HG03520 (cell line): ENCODE measurements at regions not wholly inside any gene's neighbourhood (a gene's known extent, or its start where the extent isn't known, plus 50 kb on each side); places are given as distances from the start of the nearest gene placed in this dataset.

Experiments
- ATAC-seq: cut with Tn5 transposase; IDR thresholded peaks from one replicate; pipeline ENCODE4 v1.9.1; 2021; ENCODE audit warnings: mild to moderate bottlenecking, moderate library complexity; ENCODE audit not compliant: unreplicated experiment

DNA sequence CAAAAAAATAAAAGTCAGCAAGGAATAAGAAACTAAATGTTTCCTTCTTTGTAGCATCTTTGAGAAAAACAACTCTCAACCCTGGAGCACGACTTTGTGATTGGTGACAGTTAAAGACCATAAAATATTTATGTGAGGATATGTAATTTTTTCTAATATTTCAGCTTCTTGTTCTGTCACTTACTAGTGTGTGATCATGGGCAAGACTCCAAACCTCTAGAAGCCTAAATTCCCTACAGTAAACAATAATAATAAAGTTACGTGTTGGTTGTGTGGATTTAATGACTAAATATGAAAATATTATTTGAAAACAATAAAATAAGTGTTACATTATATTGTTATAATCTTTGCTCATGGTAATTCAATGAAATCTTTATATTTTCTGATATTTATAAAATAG, 735.6 kb upstream of the MARCKS start:
- no peak for ATAC-seq

DNA sequence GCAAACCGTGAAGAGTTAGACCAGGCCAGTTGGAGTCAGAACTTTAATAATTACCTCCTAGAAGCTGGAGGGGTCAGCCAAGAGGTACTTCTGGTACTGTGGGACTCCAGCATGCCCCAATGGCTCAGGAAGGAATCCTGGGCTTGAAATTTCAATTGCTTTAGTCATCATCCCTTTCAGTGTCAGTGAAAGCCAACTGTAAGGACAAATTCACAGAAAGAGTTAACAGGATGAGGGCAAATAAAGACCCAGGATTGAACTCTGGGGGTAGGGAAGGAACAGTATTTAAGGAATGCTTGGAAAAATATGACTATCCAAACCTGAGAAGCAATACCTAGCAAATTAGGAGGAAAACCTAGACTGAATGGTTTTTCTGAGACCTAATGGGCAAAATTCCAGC, 735.1 kb upstream of the MARCKS start:
- no peak for ATAC-seq

DNA sequence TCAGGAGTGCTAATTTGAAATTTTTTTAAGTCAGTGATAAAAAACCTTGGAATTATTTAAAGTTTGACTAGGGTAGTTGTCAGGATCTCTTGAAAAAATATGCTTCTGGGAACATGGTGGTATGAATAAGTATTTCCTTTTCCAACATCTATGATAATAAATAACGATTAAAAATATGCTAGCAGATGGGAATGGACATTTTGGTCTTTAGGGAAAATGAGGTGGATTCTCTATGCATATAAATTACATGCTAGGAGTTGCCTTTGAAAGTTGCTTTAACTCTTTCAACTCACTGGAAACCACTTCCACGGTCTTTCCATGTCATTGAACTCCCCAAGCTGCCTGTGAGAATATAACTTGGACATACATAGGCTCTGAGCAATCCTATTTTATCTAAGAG, 731.5 kb upstream of the MARCKS start:
- ATAC-seq = no peak

DNA sequence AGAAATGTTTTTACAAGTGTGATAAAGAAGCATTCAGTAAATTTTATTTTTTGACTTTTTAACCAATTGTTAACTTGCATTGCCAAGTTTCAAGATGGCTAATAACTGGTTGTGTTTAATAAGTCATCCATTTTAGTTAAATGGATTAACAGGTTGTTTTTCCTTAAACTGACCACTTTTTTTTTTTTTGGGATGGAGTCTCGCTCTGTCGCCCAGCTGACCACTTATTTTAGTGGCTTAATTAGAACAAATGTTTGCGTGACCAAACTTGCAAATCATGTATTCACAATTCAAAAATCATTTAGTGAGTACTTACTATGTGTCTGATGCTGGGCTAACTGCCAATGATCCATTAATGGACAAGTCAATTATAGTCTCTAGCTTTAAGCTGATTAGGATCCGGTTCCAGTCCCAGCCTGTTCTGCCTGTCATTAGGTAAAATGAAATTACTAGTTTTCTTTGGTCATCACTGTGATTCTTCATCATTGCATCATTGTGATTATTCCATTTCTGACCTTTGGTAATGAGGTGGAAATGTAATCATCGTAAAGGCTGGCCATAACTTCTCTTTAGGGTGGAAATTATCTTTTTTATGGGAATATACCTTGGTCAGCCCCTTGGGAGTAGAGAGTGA, 729.2 kb upstream of the MARCKS start:
- no peak for ATAC-seq

DNA sequence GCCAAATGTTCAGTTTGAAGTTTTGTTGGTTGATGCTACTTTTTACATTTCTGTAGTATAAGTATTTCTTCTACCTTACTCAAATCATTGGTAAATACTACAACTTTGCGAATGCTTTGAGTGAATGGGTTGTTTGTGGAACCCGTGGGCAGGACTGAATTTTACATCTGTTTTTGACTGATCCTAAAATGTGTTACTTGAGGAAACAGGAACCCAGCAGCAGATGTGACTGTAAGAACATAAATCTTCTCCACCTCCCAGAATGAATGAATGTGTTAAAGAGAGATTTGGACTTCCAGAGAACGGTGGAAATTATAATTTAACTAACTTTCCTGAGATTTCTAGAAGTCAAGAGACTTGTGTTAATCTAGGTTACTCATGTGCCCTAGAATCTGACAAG, 728.5 kb upstream of the MARCKS start:
- no peak for ATAC-seq

DNA sequence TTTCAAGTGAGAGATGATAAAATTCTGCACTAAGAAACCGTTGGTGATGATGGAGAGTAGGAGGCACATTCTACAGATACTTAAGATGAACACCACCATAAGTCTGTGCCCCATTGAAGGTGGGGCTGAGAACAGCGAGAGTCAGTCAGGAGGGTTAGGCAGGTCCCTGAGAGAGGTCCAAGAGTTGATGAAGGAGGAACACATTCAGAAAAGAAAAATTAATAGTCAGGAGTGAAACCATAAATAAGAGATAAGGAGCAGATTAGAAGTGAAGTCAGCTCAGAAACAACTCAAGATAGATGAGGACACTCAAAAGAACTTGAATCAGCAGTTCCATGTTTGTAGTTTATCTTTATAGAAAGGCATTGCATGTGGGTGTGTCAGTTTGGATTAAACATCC, 727.2 kb upstream of the MARCKS start:
- ATAC-seq = no peak

DNA sequence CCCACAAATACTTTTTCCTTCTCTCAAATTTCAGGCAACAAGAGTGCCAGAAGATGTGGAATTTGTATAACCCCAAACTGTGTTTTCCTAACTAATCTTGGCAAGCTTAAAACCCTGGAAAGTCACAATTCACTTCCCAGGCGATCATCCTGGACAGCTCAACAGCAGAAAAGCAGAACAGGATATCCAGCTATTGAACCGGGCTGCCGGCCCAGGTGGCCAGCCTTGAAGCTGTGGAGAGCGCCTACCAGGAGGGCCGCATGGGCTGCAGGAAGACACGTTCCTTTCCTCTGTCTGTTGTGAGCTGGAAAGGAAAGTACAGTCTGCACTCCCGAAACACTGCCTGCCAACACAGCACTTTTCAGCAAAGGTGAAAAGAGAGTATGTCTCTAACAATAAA, 719.7 kb upstream of the MARCKS start:
- ATAC-seq = no peak

DNA sequence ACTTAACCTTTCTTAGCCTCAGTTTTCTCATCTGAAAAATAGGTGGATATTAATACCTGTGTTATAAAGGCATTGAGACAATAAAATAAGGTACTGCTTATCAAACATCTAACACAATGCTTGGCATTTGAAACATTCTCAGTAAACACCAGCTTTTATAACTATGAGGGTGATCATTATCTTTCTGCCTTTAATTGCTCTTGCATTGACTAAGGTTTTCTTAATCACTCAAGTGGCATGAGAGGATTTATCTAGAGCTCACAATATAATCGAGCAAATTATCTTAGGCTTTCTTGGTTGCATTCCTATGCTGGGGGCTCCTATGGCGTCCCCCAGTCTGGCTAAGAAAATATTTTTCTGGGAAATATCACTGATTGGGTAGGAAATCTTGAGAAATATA, 716.4 kb upstream of the MARCKS start:
- ATAC-seq = no peak

DNA sequence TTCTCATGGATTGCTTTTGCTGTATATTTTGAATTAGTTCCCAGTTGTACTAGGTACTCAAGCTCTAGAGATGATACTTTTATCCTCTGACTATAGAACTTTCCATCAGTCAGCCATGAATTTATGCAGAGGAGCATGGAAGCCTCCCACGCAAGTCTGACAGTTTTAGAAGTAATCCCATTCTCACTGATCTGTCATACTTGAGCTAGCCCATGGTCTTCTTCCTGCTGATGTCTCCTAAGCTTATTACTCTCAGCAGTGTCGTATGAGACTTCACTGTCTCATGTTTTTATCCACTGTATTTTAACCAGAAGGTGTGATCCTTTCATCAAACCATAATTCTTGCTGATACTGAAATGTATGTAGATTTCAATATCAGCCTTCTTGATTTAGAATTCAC, 715.2 kb upstream of the MARCKS start:
- ATAC-seq = no peak

DNA sequence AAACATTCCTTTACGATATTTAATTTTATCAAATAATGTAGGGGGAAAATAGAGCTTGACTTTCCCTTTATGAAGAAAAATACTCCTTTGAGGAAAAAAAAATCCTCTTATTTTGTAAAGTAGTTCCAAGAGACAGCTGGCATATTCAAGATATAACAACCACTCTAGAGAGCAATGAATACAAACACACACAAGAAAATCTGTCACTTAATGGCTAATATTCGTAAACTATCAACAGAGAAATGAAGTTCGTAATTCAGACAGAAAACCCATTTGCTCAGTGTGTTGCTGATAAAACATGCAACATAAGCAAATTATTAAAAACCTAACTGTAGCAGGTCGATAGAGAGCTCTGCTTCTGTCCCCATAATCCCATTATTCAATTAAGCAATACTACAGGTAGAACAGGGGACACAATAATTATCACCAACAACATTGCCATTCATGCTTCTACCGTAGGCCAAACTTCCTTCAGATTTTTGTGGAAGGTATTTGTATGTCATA, 714.4 kb upstream of the MARCKS start:
- no peak for ATAC-seq

DNA sequence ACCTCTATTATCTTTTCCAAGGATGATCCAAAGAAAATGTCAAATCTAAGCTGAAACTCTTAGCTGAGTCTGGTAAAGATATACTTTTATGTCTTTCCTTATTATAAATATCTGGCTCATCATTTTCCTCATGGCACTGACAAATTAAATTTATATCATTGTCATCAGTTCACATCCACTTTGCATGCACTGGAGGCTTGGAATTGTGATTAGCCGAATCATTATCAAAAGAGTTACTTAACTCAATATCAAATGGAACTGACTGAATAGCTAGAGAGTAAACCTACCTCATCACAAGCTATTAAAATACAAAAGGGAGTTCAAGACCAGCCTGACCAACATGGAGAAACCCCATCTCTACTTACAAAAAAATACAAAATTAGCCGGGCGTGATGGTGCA, 713.9 kb upstream of the MARCKS start:
- ATAC-seq = no peak

DNA sequence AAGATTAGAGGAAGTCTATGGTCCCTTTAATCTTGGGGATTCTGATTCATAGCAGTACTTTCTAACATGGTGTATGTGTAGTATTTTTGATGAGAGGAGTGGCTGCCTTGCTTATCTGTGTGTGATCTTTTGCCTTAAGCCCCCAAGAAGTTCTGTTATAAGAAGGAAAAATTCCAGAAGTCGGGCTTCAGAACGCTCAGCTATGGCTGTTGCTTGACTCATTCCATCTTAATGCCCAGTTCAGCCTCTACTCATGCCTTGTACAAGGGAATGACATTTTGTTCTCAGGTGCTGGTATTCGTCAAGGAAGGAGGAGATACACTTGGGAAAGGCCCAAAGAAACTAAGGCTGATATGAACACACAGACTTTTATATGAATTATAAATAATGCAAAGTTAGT, 713.0 kb upstream of the MARCKS start:
- ATAC-seq = no peak

DNA sequence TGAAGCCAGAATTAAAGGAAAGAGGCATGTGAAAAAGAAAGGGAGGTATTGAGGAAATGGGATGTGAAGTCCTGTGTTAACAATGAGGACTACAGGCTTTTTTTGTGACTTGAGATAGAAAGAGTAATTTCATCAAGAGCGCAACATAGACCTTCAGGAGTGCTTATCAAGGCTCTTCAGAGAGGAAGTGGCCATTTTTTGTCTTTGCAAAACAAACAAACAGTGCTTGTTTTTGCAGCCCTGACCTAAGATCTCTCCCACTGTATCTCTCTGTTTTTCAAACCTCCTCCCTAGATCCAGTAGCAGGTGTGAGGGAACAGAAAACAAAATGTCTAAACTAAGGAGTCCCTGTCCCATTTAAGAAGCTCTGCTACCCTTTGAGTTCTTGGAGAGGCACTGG, 710.3 kb upstream of the MARCKS start:
- ATAC-seq = no peak

DNA sequence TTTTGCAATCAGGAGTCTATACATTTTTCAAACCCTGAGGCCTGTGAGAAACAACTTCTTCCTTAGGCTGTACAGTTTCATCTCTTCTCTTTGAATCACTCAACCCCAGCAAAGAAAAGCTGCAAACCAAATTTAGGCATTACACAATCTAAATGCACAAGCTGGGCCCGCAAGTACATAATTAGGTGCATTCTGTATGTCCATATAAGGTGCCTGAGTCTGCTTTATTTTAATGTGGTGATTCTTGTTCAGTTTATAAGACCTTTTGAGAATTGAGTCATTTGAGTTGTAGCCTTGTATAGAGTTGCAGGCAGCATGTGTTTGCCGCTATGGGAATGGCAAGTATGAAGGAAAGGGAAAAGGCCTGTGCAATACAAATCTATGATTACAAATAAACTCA, 709.6 kb upstream of the MARCKS start:
- no peak for ATAC-seq

DNA sequence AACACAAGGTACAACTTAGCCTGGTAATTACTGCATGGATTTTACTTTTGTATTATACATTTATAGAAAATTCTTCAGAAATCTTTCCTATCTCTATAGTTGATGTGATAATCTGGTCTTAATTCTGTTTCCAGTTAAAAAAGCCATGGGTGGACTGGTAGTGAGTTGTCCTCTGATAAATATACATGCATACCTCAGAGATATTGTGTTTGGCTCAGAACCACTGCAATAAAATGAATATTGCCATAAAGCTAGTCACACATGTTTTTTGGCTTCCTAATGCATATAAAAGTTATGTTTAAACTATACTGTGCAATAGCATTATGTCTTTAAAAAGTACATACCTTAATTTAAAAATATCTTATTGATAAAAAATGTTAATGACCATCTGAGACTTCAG, 708.6 kb upstream of the MARCKS start:
- ATAC-seq = no peak

DNA sequence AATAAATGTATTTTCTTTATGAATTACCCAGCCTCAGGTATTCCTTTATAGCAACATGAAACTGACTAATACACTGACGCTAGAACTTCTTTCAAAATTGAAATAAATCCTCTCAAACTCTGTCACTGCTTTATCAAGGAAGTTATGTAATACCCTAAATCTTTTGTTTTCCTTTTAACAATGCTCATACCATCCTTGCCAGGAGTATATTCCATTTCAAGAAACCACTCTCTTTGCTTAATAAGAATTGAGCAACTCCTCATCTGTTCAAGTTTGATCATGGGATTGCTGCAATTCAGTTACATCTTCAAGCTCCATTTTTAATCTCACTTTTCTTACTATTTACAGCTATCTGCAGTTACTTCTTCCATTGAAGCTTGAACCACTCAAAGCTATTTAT, 707.6 kb upstream of the MARCKS start:
- ATAC-seq = no peak

DNA sequence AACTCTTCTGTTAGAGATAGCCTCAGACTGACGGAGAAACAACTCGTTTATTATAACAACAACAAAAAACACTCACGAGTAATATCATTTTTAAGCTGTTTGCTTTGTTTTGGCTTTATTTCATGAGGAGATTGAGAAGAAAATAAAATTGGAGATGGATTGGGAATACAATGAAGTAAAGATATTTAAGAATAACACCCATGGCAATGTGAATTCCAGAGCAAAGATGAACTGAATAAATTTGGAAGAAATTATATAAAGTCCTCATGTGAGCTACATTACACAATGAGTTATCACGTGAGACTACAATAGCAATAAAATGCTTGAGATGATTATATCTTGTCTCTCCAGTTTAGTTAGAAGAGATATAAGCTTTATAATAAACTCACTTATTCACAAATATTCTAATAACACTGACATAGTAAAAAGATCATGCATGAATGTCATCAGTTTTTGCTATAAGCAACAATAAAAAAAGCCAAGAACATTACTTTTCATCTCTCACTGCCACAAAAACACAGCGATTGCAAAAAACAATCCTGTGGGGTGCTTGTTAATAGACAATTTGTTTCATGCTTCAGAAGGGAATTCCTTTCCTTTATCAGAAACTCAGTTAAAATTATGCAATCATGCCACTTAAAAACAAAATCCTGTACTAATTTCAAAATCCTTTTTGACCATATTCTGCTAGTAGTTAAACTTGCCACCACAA, 696.7 kb upstream of the MARCKS start:
- no peak for ATAC-seq

DNA sequence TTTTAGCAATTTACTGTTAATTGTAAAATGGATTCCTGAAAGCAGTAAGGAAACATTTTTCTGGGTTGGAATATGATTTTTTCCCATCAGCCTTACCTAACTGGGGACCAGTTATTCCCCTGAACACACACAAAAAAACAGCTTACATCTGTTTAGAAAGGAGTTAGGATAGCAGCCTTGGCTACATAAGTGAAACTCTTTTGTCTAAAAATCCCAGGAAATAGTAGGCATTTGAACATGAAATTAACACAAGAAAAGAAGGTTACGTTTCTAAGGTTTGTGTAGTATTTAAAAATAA, 696.2 kb upstream of the MARCKS start:
- ATAC-seq = no peak

DNA sequence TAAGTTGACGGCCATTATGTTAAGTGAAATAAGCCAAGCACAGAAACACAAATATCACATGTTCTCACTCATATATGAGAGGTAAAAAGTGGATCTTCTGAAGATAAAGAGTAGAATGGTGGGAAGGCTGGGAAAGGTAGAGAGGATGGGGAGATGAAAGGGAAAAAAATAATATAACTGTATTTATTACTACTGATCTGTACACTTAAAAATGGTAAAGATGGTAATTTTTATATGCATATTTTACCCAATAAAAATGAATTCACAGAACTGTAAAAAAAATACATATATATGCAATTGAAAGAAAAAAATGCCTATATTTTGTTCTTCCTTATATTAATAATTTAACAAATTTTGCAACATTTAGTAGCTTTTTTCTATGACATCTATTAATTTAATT, 694.4 kb upstream of the MARCKS start:
- ATAC-seq = no peak

DNA sequence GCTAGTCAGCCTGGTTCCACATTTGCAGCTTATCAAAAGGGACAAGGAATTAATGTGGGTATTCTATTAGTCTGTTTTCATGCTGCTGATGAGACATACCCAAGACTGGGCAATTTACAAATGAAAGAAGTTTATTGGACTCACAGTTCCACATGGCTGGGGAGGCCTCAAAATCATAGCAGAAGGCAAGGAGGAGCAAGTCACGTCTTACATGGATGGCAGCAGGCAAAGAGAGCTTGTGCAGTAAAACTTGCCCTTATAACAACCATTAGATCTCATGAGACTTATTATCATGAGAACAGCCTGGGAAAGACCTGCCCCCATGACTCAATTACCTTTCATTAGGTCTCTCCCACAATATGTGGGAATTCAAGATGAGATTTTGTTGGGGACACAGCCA, 689.1 kb upstream of the MARCKS start:
- ATAC-seq = no peak

DNA sequence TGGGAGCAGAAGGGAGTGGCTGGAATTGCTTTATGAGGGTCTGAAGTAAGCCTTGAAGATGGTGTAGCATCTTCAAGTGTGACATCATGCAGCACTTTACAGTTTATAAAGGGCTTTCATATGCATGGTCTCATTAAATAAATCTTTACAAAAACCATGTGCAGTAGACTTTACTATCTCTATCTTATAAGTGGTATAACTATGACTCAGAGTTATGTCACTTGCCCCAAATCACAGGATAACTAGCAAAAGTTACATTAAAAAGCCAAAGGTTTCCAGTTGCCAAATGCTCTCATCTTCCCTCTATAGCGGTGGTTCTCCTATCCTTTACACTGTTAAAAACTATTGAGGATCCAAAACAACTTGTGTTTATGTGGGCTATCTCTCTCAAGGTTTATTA, 687.7 kb upstream of the MARCKS start:
- no peak for ATAC-seq

DNA sequence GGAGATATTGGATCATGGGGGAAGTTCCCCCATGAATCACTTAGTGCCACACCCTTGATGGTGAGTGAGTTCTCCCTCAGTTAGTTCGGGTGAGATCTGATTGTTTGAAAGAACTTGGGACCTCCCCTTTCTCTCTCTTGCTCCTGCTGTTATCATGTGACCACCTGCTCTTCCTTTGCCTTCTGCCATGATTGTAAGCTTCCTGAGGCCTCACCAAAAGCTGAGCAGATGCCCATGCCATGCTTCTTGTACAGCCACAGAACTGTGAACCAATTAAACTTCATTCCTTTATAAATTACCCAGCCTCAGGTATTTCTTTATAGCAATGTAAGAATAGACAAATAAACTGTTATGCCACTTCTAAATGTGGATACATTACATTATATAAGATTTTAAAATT, 686.7 kb upstream of the MARCKS start:
- no peak for ATAC-seq

DNA sequence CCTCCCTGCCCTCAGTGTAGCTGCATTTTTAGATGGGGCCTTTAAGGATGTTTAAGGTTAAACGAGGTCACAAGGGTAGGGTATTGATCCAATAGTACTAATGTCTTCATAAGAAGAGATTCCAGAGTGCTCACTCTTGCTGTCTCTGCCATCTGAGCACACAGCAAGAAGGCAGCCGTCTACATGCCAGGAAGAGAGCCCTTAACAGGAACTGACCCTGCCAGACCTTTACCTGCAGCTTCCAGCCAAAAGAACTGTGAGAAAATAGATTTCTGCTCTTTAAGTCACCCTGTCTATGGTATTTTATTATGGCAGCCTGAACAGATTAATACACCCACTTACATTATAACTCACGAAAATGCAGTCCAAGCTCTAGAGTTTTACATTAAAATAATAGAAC, 685.3 kb upstream of the MARCKS start:
- no peak for ATAC-seq
